GM12892 (cell line): ENCODE measurements at regions not wholly inside any gene's neighbourhood (a gene's known extent, or its start where the extent isn't known, plus 50 kb on each side); places are given as distances from the start of the nearest gene placed in this dataset.

Experiments used
- POLR2A ChIP-seq: IDR thresholded peaks from 2 replicates; pipeline ENCODE4 v1.6.1; 2011; ENCODE audit warnings: low read depth, low read length, control low read depth
- POLR2AphosphoS5 ChIP-seq: IDR thresholded peaks from 2 replicates; pipeline ENCODE4 v1.6.1; 2011; ENCODE audit warnings: low read depth, low read length, control low read depth
- TAF1 ChIP-seq: IDR thresholded peaks from 2 replicates; pipeline ENCODE4 v1.6.1; 2011; ENCODE audit warnings: low read depth, mild to moderate bottlenecking, control low read depth, low read length, borderline replicate concordance

- TF ChIP-seq TAF1 (no peak), POLR2A (no peak), POLR2AphosphoS5 (no peak)
These were observed 1165.1 kb downstream of the BRD1 start for GRCh38 chr22:48662476-48663135.
